ENCODE measurements at regions not wholly inside any gene's neighbourhood (a gene's known extent, or its start where the extent isn't known, plus 50 kb on each side); places are given as distances from the start of the nearest gene placed in this dataset.

DNA sequence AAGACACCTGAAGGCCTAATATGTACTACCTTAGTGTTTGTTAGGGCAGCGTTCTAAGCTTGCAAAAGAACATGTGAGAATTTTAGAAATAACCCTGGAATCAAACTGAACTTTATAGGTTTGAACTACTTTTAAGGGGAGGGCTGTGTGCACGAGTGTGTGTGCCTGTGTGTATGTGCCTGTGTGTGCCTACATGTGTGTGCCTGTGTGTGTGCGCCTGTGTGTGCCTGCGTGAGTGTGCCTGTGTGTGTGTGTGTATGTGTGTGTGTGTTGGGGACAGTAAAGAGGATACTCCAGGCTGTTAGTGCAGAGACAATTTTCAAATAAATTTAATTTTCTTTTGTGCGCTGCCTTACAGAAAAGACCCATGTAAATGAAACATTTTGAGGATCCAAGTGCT, 68.1 kb upstream of the WDR11 start:
- H3K4me1 ChIP-seq: no peaks in the 10 kb centered on the region
- H3K9me3 ChIP-seq: no peaks in the 10 kb centered on the region
- WGBS (ENCODE audit: insufficient coverage, low coverage, low lambda C conversion rate, missing lambda C conversion rate): 61% methylated on average over 5 of the region's 5 CpGs
- no peak overlapping the region for H3K27ac ChIP-seq
- no peaks in the 10 kb centered on the region for H3K36me3 ChIP-seq
- intact Hi-C loops (cut with DNase I): no loop called here
- H3K27me3 ChIP-seq: no peaks in the 10 kb centered on the region
- DNase-seq: no peak
- ATAC-seq: no peak
- no peak overlapping the region for H3K4me3 ChIP-seq
- TF ChIP-seq POLR2A (IDR thresholded peaks at IDR 0.05): no peak
- TF ChIP-seq, protein P1, sequence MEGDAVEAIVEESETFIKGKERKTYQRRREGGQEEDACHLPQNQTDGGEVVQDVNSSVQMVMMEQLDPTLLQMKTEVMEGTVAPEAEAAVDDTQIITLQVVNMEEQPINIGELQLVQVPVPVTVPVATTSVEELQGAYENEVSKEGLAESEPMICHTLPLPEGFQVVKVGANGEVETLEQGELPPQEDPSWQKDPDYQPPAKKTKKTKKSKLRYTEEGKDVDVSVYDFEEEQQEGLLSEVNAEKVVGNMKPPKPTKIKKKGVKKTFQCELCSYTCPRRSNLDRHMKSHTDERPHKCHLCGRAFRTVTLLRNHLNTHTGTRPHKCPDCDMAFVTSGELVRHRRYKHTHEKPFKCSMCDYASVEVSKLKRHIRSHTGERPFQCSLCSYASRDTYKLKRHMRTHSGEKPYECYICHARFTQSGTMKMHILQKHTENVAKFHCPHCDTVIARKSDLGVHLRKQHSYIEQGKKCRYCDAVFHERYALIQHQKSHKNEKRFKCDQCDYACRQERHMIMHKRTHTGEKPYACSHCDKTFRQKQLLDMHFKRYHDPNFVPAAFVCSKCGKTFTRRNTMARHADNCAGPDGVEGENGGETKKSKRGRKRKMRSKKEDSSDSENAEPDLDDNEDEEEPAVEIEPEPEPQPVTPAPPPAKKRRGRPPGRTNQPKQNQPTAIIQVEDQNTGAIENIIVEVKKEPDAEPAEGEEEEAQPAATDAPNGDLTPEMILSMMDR (IDR thresholded peaks at IDR 0.05): no peak

GRCh38 chr10:120783867-120784266, 67.3 kb upstream of the WDR11 start:
- Histone ChIP-seq H3K9me3 (no peaks in the 10 kb centered on the region), H3K4me3 (no peak overlapping the region), H3K36me3 (no peaks in the 10 kb centered on the region), H3K4me1 (no peaks in the 10 kb centered on the region), H3K27me3 (no peaks in the 10 kb centered on the region), H3K27ac (no peak overlapping the region)
- DNase-seq (no peak), ATAC-seq (no peak)
- WGBS (ENCODE audit: insufficient coverage, low coverage, low lambda C conversion rate, missing lambda C conversion rate): 55% methylated on average over 6 of the region's 6 CpGs
- TF ChIP-seq, protein P1 (IDR thresholded peaks at IDR 0.05): no peak
- no peak for TF ChIP-seq POLR2A (IDR thresholded peaks at IDR 0.05)
- intact Hi-C loops (cut with DNase I): no loop called here

DNA sequence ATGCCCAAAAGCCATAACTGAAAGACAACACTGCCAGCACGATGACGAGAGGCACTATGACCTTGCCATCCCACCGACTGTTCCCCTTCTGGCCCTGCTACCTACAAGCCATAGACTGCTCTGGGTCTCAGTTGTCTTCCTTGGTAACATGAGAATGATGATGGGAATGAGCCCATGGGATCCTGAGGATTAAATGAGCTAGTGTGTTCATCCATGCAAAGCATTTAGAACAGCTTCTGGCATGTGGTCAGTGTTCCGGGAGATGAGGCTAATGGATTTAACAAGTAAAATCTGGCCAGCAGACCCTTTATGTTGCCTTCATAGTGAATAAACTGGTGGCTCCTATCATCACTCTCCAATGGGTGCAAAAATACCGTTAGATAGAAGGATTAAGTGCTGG, 62.4 kb upstream of the WDR11 start:
- Histone ChIP-seq H3K27me3 (no peaks in the 10 kb centered on the region), H3K27ac (no peak overlapping the region), H3K9me3 (no peaks in the 10 kb centered on the region), H3K4me3 (no peak overlapping the region), H3K36me3 (no peaks in the 10 kb centered on the region), H3K4me1 (no peaks in the 10 kb centered on the region)
- DNase-seq (no peak), ATAC-seq (no peak)
- intact Hi-C loops (cut with DNase I): no loop called here
- WGBS (ENCODE audit: insufficient coverage, low coverage, low lambda C conversion rate, missing lambda C conversion rate): 88% methylated on average over 5 of the region's 5 CpGs
- TF ChIP-seq POLR2A (IDR thresholded peaks at IDR 0.05): no peak
- TF ChIP-seq, protein P1 (IDR thresholded peaks at IDR 0.05): no peak

DNA sequence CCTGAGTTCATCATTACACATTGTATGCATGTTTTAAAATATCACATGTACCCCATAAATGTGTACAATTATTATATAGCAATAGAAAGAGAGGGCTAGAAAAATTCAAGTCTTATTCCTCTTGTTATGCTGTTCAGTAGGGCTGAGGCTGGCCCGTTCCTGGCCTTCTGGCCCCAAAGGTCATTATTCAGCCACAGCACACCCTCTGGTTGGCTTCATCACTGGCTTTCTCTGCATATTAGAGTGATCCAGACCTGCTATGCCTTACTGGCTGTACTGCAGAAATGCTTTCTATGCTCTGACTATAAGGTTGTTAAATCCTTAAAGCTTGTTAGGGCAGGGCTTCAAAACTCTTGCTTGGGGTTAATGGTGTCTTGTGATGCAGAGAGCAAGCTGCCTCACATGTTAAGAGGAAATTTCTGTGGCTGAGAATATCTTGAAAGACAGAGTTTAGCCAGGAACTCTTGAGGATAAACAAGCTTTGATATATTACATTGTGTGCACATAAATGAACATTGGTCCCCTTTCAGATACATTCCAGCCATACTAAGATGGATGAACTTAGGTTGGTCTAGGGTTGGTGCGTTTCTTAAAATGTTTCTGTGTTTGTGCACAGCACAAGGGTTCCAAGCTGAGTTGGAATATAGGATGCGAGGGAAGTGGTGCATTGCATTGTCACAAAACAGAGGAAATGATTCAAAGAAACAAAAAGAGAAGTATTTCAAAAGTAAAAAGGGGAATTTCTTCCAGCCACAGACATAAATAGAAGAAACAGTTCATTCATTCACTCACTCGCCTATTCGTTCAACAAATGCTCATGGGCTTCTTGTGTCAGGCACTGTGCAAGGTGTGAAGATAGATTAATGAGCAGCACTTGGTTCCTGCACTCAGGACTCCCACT, 61.6 kb upstream of the WDR11 start:
- H3K27ac ChIP-seq: no peak overlapping the region
- H3K4me1 ChIP-seq: no peaks in the 10 kb centered on the region
- H3K27me3 ChIP-seq: no peaks in the 10 kb centered on the region
- H3K4me3 ChIP-seq: no peak overlapping the region
- no peak for DNase-seq
- intact Hi-C loops (cut with DNase I): no loop called here
- no peak for ATAC-seq
- TF ChIP-seq, protein P1 (IDR thresholded peaks at IDR 0.05): no peak
- TF ChIP-seq POLR2A (IDR thresholded peaks at IDR 0.05): no peak
- no peaks in the 10 kb centered on the region for H3K9me3 ChIP-seq
- 46% methylated on average over 5 of the region's 5 CpGs for WGBS (ENCODE audit: insufficient coverage, low coverage, low lambda C conversion rate, missing lambda C conversion rate)
- no peaks in the 10 kb centered on the region for H3K36me3 ChIP-seq

All from right lobe of liver (tissue), 6 donors.